HEK293 (cell line): ENCODE measurements at regions not wholly inside any gene's neighbourhood (a gene's known extent, or its start where the extent isn't known, plus 50 kb on each side); places are given as distances from the start of the nearest gene placed in this dataset.

Experiments
- CTCF ChIA-PET: fragments of 350-600 bp; formaldehyde crosslinking; extraction: SDS; loops from one replicate; lab custom pipeline; 2021; ENCODE audit warnings: antibody characterized with exemption; lab: Yijun Ruan, JAX
- POLR2A ChIA-PET: fragments of 300-600 bp; formaldehyde crosslinking; extraction: SDS; loops from one replicate; lab custom pipeline; 2020; ENCODE audit warnings: antibody characterized with exemption, inconsistent platforms; lab: Yijun Ruan, JAX
- H3K27ac ChIP-seq: fragments of 200-500 bp; sonication (Bioruptor generic); 2 replicates; pipeline ENCODE4 v1.5.1; 2014; ENCODE audit warnings: low read depth, low read length, control low read depth, inconsistent platforms; ENCODE audit errors: extremely low read depth
- H3K36me3 ChIP-seq, 2 experiments: fragments of 200-500 bp in 1 of 2; sonication (Bioruptor generic) in 1 of 2; 1 replicate in 1 of 2; 2 replicates in 1 of 2; pipeline ENCODE4 v1.5.1; 2014 to 2017; ENCODE audit warnings: inconsistent platforms in 2 of 2, low read length in 2 of 2; ENCODE audit not compliant: control insufficient read depth in 2 of 2, insufficient read depth in 1 of 2
- H3K4me1 ChIP-seq: fragments of 200-500 bp; sonication (Bioruptor generic); 2 replicates; pipeline ENCODE4 v1.5.1; 2014; ENCODE audit warnings: mild to moderate bottlenecking, low read length, inconsistent platforms; ENCODE audit not compliant: control insufficient read depth, insufficient read depth
- H3K4me3 ChIP-seq: 2 replicates; pipeline ENCODE4 v1.5.1; 2011; ENCODE audit warnings: low read depth, mild to moderate bottlenecking, control low read depth, low read length, moderate library complexity
- H3K9me3 ChIP-seq: fragments of 200-500 bp; sonication (Bioruptor generic); 2 replicates; pipeline ENCODE4 v1.5.1; 2014; ENCODE audit warnings: low read depth, low read length, inconsistent platforms; ENCODE audit not compliant: control insufficient read depth, insufficient read depth
- FEZF1 ChIP-seq: fragments of 450-650 bp; formaldehyde crosslinking; IDR thresholded peaks from 2 replicates; pipeline ENCODE4 v1.5.1; 2016; ENCODE audit warnings: missing biosample characterization, missing genetic modification characterization
- KLF9 ChIP-seq: fragments of 450-650 bp; formaldehyde crosslinking; IDR thresholded peaks from 2 replicates; pipeline ENCODE4 v1.5.1; 2016; ENCODE audit warnings: missing biosample characterization, missing genetic modification characterization, low read depth
- MZF1 ChIP-seq: fragments of 450-650 bp; formaldehyde crosslinking; IDR thresholded peaks from 2 replicates; pipeline ENCODE4 v1.5.1; 2017; ENCODE audit warnings: missing biosample characterization, missing genetic modification characterization, borderline replicate concordance
- OVOL3 ChIP-seq: fragments of 450-650 bp; formaldehyde crosslinking; IDR thresholded peaks from 2 replicates; pipeline ENCODE4 v1.5.1; 2016; ENCODE audit warnings: missing biosample characterization, missing genetic modification characterization
- ZBTB8A ChIP-seq: fragments of 450-650 bp; formaldehyde crosslinking; IDR thresholded peaks from 2 replicates; pipeline ENCODE4 v1.5.1; 2016; ENCODE audit warnings: missing biosample characterization, missing genetic modification characterization
- ZFP3 ChIP-seq: fragments of 450-650 bp; formaldehyde crosslinking; IDR thresholded peaks from 2 replicates; pipeline ENCODE4 v1.5.1; 2016; ENCODE audit warnings: low read depth, missing biosample characterization, missing genetic modification characterization
- ZNF121 ChIP-seq: fragments of 450-650 bp; formaldehyde crosslinking; IDR thresholded peaks from 2 replicates; pipeline ENCODE4 v1.5.1; 2016; ENCODE audit warnings: missing biosample characterization, missing genetic modification characterization
- ZNF155 ChIP-seq: fragments of 450-650 bp; formaldehyde crosslinking; IDR thresholded peaks from 2 replicates; pipeline ENCODE4 v1.5.1; 2016; ENCODE audit warnings: missing biosample characterization, missing genetic modification characterization
- ZNF174 ChIP-seq: fragments of 450-650 bp; formaldehyde crosslinking; IDR thresholded peaks from 2 replicates; pipeline ENCODE4 v1.5.0; 2017; ENCODE audit warnings: missing biosample characterization, mild to moderate bottlenecking, missing genetic modification characterization
- ZNF341 ChIP-seq: fragments of 450-650 bp; formaldehyde crosslinking; IDR thresholded peaks from 2 replicates; pipeline ENCODE4; 2016; ENCODE audit warnings: low read depth, missing biosample characterization, missing genetic modification characterization
- ZNF510 ChIP-seq: fragments of 450-650 bp; formaldehyde crosslinking; IDR thresholded peaks from 2 replicates; pipeline ENCODE4 v1.5.1; 2018; ENCODE audit warnings: mild to moderate bottlenecking, missing genetic modification characterization, missing biosample characterization; ENCODE audit not compliant: insufficient replicate concordance
- ZNF555 ChIP-seq: fragments of 450-650 bp; formaldehyde crosslinking; conservative IDR thresholded peaks from 2 replicates; pipeline ENCODE4 v1.5.1; 2017; ENCODE audit warnings: missing biosample characterization, mild to moderate bottlenecking, missing genetic modification characterization, inconsistent platforms
- ZNF561 ChIP-seq: fragments of 450-650 bp; IDR thresholded peaks from 2 replicates; pipeline ENCODE4 v1.5.1; 2018; ENCODE audit warnings: missing biosample characterization, missing genetic modification characterization, borderline replicate concordance
- ZNF571 ChIP-seq: fragments of 450-650 bp; formaldehyde crosslinking; IDR thresholded peaks from 2 replicates; pipeline ENCODE4 v1.5.0; 2017; ENCODE audit warnings: missing biosample characterization, missing genetic modification characterization
- ZNF610 ChIP-seq: fragments of 450-650 bp; formaldehyde crosslinking; IDR thresholded peaks from 2 replicates; pipeline ENCODE4 v1.5.1; 2016; ENCODE audit warnings: missing biosample characterization, missing genetic modification characterization, borderline replicate concordance
- ZNF704 ChIP-seq: fragments of 450-650 bp; formaldehyde crosslinking; IDR thresholded peaks from 2 replicates; pipeline ENCODE4 v1.5.1; 2016; ENCODE audit warnings: missing biosample characterization, missing genetic modification characterization
- ZNF747 ChIP-seq: fragments of 450-650 bp; formaldehyde crosslinking; IDR thresholded peaks from 2 replicates; pipeline ENCODE4 v1.5.1; 2016; ENCODE audit warnings: missing biosample characterization, missing genetic modification characterization
- ZNF792 ChIP-seq: fragments of 450-650 bp; formaldehyde crosslinking; IDR thresholded peaks from 2 replicates; pipeline ENCODE4 v1.5.1; 2016; ENCODE audit warnings: missing biosample characterization, missing genetic modification characterization
- TF ChIP-seq, protein P1 (sequence below): fragments of 450-650 bp; formaldehyde crosslinking; IDR thresholded peaks from 2 replicates; pipeline ENCODE4 v1.5.1; 2016; ENCODE audit warnings: missing biosample characterization, missing genetic modification characterization
- TF ChIP-seq, protein P2 (sequence below): sonication (generic); formaldehyde crosslinking; IDR thresholded peaks from 2 replicates; pipeline ENCODE4 v1.8.1; 2022; ENCODE audit warnings: mild to moderate bottlenecking, moderate library complexity, missing genetic modification reagents
- TF ChIP-seq, protein P3 (sequence below): fragments of 450-650 bp; formaldehyde crosslinking; IDR thresholded peaks from 2 replicates; pipeline ENCODE4 v1.5.1; 2016; ENCODE audit warnings: missing biosample characterization, missing genetic modification characterization
- TF ChIP-seq, protein P4 (sequence below): fragments of 450-650 bp; formaldehyde crosslinking; conservative IDR thresholded peaks from 2 replicates; pipeline ENCODE4 v1.5.1; 2016; ENCODE audit warnings: low read depth, missing biosample characterization, missing genetic modification characterization
- TF ChIP-seq, protein P5 (sequence below): fragments of 450-650 bp; formaldehyde crosslinking; IDR thresholded peaks from 2 replicates; pipeline ENCODE4 v1.5.1; 2017; ENCODE audit warnings: missing biosample characterization, missing genetic modification characterization

DNA sequence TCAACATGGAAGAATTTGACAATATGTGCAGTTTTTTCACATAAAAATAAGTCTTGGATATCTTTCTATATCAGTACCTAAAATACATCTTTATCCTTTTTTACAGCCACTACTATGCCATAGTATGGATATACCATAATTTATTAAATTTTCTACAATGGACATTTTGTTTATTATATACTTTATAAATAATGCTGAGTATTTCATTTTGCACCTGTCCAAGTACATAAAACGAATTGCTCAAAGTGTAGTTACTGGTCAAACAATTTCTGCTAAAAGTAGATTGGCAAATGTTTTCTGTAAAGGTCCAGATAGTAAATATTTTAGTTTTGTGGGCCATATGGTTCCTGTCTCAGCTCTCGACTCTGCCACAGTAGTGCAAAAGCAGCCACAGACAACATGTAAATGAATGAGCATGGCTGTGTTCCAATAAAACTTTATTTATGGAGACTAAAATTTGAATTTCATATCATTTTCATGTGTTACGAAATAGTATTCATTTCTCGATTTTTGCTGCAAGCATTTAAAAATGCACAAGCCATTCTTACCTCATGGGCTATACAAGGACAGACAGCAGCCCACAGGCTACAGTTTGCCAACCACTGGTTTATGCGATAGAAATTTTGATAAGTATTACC is 96.9 kb upstream of the STEAP1B start (continued):
- TF ChIP-seq ZNF610 (tag by site-specific recombination), result no peak
- TF ChIP-seq ZNF174 (tag by site-specific recombination), result no peak
- TF ChIP-seq ZNF704, result no peak
- TF ChIP-seq, protein P1, sequence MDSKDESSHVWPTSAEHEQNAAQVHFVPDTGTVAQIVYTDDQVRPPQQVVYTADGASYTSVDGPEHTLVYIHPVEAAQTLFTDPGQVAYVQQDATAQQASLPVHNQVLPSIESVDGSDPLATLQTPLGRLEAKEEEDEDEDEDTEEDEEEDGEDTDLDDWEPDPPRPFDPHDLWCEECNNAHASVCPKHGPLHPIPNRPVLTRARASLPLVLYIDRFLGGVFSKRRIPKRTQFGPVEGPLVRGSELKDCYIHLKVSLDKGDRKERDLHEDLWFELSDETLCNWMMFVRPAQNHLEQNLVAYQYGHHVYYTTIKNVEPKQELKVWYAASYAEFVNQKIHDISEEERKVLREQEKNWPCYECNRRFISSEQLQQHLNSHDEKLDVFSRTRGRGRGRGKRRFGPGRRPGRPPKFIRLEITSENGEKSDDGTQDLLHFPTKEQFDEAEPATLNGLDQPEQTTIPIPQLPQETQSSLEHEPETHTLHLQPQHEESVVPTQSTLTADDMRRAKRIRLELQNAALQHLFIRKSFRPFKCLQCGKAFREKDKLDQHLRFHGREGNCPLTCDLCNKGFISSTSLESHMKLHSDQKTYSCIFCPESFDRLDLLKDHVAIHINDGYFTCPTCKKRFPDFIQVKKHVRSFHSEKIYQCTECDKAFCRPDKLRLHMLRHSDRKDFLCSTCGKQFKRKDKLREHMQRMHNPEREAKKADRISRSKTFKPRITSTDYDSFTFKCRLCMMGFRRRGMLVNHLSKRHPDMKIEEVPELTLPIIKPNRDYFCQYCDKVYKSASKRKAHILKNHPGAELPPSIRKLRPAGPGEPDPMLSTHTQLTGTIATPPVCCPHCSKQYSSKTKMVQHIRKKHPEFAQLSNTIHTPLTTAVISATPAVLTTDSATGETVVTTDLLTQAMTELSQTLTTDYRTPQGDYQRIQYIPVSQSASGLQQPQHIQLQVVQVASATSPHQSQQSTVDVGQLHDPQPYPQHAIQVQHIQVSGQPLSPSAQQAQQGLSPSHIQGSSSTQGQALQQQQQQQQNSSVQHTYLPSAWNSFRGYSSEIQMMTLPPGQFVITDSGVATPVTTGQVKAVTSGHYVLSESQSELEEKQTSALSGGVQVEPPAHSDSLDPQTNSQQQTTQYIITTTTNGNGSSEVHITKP (tag by site-specific recombination), result no peak
- no peak for TF ChIP-seq FEZF1 (tag by site-specific recombination)
- TF ChIP-seq, protein P2, sequence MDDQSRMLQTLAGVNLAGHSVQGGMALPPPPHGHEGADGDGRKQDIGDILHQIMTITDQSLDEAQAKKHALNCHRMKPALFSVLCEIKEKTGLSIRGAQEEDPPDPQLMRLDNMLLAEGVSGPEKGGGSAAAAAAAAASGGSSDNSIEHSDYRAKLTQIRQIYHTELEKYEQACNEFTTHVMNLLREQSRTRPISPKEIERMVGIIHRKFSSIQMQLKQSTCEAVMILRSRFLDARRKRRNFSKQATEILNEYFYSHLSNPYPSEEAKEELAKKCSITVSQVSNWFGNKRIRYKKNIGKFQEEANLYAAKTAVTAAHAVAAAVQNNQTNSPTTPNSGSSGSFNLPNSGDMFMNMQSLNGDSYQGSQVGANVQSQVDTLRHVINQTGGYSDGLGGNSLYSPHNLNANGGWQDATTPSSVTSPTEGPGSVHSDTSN (CRISPR knock-in tag), result no peak
- no peak for TF ChIP-seq OVOL3 (tag by site-specific recombination)
- TF ChIP-seq ZNF571, result no peak
- TF ChIP-seq, all 188 proteins: peak for 0

DNA sequence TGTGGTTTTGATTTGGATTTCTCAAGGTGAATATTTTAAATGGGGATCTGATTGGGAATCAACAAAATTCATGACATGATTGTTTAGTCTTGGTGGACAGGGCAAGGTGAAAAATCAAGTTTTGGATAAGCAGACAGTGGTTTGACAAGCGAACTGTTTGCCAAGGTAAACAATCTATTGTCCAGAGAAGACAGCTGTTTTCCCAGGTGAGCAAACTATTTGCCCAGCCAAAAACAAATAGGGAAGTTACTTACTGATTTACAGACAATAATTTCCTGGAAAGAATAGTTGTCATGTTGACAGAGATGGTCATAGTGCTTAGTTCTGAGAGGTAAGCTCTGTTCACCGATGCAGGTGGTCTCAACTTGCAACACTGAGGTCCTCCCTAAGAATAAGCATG is 94.0 kb upstream of the STEAP1B start:
- CTCF ChIA-PET, result interaction anchor here (0.7 to 1.6 kb wide), 3 partner anchors 8 to 135 kb away, joined by 3 to 5 read pairs (median 3); no protein-coding TSS in a partner anchor
- Histone ChIP-seq H3K9me3 (no peaks in the 10 kb centered on the region), H3K27ac (no peak overlapping the region), H3K4me3 (no peak overlapping the region), H3K4me1 (no peaks in the 10 kb centered on the region), H3K36me3 (no peaks in the 10 kb centered on the region)
- POLR2A ChIA-PET, result no interaction called here
- TF ChIP-seq, protein P3, sequence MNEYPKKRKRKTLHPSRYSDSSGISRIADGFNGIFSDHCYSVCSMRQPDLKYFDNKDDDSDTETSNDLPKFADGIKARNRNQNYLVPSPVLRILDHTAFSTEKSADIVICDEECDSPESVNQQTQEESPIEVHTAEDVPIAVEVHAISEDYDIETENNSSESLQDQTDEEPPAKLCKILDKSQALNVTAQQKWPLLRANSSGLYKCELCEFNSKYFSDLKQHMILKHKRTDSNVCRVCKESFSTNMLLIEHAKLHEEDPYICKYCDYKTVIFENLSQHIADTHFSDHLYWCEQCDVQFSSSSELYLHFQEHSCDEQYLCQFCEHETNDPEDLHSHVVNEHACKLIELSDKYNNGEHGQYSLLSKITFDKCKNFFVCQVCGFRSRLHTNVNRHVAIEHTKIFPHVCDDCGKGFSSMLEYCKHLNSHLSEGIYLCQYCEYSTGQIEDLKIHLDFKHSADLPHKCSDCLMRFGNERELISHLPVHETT (tag by site-specific recombination), result no peak
- TF ChIP-seq KLF9 (tag by site-specific recombination) (no peak), ZNF747 (tag by site-specific recombination) (no peak), ZNF792 (tag by site-specific recombination) (no peak), ZNF121 (tag by site-specific recombination) (no peak), ZNF561 (tag by site-specific recombination) (no peak), ZFP3 (tag by site-specific recombination) (no peak), ZNF155 (tag by site-specific recombination) (no peak), ZBTB8A (tag by site-specific recombination) (no peak), ZNF341 (no peak), MZF1 (no peak), ZNF555 (no peak), ZNF510 (tag by site-specific recombination) (no peak)
- TF ChIP-seq, protein P4, sequence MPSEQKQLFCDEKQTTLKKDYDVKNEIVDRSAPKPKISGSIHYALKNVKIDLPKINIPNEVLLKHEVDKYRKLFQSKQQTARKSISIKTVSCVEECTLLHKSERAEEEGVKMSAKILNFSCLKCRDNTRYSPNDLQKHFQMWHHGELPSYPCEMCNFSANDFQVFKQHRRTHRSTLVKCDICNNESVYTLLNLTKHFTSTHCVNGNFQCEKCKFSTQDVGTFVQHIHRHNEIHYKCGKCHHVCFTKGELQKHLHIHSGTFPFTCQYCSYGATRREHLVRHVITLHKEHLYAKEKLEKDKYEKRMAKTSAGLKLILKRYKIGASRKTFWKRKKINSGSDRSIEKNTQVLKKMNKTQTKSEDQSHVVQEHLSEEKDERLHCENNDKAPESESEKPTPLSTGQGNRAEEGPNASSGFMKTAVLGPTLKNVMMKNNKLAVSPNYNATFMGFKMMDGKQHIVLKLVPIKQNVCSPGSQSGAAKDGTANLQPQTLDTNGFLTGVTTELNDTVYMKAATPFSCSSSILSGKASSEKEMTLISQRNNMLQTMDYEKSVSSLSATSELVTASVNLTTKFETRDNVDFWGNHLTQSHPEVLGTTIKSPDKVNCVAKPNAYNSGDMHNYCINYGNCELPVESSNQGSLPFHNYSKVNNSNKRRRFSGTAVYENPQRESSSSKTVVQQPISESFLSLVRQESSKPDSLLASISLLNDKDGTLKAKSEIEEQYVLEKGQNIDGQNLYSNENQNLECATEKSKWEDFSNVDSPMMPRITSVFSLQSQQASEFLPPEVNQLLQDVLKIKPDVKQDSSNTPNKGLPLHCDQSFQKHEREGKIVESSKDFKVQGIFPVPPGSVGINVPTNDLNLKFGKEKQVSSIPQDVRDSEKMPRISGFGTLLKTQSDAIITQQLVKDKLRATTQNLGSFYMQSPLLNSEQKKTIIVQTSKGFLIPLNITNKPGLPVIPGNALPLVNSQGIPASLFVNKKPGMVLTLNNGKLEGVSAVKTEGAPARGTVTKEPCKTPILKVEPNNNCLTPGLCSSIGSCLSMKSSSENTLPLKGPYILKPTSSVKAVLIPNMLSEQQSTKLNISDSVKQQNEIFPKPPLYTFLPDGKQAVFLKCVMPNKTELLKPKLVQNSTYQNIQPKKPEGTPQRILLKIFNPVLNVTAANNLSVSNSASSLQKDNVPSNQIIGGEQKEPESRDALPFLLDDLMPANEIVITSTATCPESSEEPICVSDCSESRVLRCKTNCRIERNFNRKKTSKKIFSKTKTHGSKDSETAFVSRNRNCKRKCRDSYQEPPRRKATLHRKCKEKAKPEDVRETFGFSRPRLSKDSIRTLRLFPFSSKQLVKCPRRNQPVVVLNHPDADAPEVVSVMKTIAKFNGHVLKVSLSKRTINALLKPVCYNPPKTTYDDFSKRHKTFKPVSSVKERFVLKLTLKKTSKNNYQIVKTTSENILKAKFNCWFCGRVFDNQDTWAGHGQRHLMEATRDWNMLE, result no peak
- TF ChIP-seq, protein P5, sequence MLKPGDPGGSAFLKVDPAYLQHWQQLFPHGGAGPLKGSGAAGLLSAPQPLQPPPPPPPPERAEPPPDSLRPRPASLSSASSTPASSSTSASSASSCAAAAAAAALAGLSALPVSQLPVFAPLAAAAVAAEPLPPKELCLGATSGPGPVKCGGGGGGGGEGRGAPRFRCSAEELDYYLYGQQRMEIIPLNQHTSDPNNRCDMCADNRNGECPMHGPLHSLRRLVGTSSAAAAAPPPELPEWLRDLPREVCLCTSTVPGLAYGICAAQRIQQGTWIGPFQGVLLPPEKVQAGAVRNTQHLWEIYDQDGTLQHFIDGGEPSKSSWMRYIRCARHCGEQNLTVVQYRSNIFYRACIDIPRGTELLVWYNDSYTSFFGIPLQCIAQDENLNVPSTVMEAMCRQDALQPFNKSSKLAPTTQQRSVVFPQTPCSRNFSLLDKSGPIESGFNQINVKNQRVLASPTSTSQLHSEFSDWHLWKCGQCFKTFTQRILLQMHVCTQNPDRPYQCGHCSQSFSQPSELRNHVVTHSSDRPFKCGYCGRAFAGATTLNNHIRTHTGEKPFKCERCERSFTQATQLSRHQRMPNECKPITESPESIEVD (tag by site-specific recombination), result no peak
